ENCODE measurements at regions not wholly inside any gene's neighbourhood (a gene's known extent, or its start where the extent isn't known, plus 50 kb on each side); places are given as distances from the start of the nearest gene placed in this dataset.

GRCh38 chr4:30600246-30601017 is 119.7 kb upstream of the PCDH7 start:
- TF ChIP-seq, protein P1, sequence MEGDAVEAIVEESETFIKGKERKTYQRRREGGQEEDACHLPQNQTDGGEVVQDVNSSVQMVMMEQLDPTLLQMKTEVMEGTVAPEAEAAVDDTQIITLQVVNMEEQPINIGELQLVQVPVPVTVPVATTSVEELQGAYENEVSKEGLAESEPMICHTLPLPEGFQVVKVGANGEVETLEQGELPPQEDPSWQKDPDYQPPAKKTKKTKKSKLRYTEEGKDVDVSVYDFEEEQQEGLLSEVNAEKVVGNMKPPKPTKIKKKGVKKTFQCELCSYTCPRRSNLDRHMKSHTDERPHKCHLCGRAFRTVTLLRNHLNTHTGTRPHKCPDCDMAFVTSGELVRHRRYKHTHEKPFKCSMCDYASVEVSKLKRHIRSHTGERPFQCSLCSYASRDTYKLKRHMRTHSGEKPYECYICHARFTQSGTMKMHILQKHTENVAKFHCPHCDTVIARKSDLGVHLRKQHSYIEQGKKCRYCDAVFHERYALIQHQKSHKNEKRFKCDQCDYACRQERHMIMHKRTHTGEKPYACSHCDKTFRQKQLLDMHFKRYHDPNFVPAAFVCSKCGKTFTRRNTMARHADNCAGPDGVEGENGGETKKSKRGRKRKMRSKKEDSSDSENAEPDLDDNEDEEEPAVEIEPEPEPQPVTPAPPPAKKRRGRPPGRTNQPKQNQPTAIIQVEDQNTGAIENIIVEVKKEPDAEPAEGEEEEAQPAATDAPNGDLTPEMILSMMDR (IDR thresholded peaks at IDR 0.05) = no peak
- no peak for TF ChIP-seq POLR2AphosphoS5 (IDR thresholded peaks at IDR 0.05; ENCODE audit: insufficient read depth in 1 of 2, low read depth in 1 of 2)
- no peak for TF ChIP-seq POLR2A (IDR thresholded peaks at IDR 0.05)

Measured in vagina (tissue), 2 donors.